GM23338 (cell line): ENCODE measurements at regions not wholly inside any gene's neighbourhood (a gene's known extent, or its start where the extent isn't known, plus 50 kb on each side); places are given as distances from the start of the nearest gene placed in this dataset.

Experiments
- ATAC-seq: fragments of 200-7000 bp; cut with Tn5 transposase; 3 replicates; pipeline ENCODE4 v1.9.1; 2020
- DNase-seq: peaks from one replicate; pipeline ENCODE4 v3.0.0-alpha.2; 2015; ENCODE audit warnings: low spot score
- H2AFZ ChIP-seq: fragments of 200-600 bp; sonication (generic); 2 replicates; pipeline ENCODE4 v1.8.0; 2016; ENCODE audit warnings: antibody characterized with exemption, mild to moderate bottlenecking, moderate library complexity
- H3F3A ChIP-seq: fragments of 200-600 bp; sonication (generic); replicated peaks from 2 replicates; pipeline ENCODE4 v1.8.0; 2017; ENCODE audit warnings: antibody characterized with exemption, mixed run types, low read depth
- H3K27ac ChIP-seq: fragments of 200-600 bp; sonication (generic); 2 replicates; pipeline ENCODE4 v1.6.1; 2016; ENCODE audit warnings: low read depth
- H3K27me3 ChIP-seq: fragments of 200-600 bp; sonication (generic); 2 replicates; pipeline ENCODE4 v1.8.0; 2016; ENCODE audit warnings: mild to moderate bottlenecking, mixed run types, moderate library complexity; ENCODE audit not compliant: insufficient read depth
- H3K36me3 ChIP-seq: fragments of 200-600 bp; sonication (generic); 2 replicates; pipeline ENCODE4 v1.8.0; 2016; ENCODE audit warnings: mild to moderate bottlenecking; ENCODE audit not compliant: insufficient read depth
- H3K4me1 ChIP-seq: fragments of 200-600 bp; sonication (generic); 2 replicates; pipeline ENCODE4 v1.8.0; 2016; ENCODE audit warnings: mild to moderate bottlenecking, moderate library complexity; ENCODE audit not compliant: insufficient read depth
- H3K4me2 ChIP-seq: fragments of 200-600 bp; sonication (generic); 2 replicates; pipeline ENCODE4 v1.7.1; 2017; ENCODE audit warnings: mixed run types
- H3K4me3 ChIP-seq: fragments of 200-600 bp; sonication (generic); 2 replicates; pipeline ENCODE4 v1.6.1; 2016; ENCODE audit warnings: mixed run types
- H3K79me2 ChIP-seq: fragments of 200-600 bp; sonication (generic); replicated peaks from 2 replicates; pipeline ENCODE4 v1.8.0; 2017; ENCODE audit warnings: mild to moderate bottlenecking; ENCODE audit not compliant: insufficient read depth
- H3K9me2 ChIP-seq: fragments of 200-600 bp; sonication (generic); 2 replicates; pipeline ENCODE4 v1.8.0; 2017; ENCODE audit not compliant: insufficient read depth
- H4K20me1 ChIP-seq: fragments of 200-600 bp; sonication (generic); replicated peaks from 2 replicates; pipeline ENCODE4 v1.8.0; 2017; ENCODE audit warnings: mild to moderate bottlenecking; ENCODE audit not compliant: insufficient read depth
- H3K27ac Mint-ChIP-seq: 2 replicates; pipeline ENCODE4 v1.8.0; 2020; ENCODE audit warnings: inconsistent platforms, mild to moderate bottlenecking, moderate library complexity, mixed read lengths
- H3K27me3 Mint-ChIP-seq: 3 replicates; pipeline ENCODE4 v1.8.0; 2022; ENCODE audit warnings: low read depth, mild to moderate bottlenecking, moderate library complexity, mixed read lengths, inconsistent platforms; ENCODE audit not compliant: insufficient read depth, poor library complexity
- H3K36me3 Mint-ChIP-seq: 3 replicates; pipeline ENCODE4 v1.8.0; 2021; ENCODE audit warnings: low read depth, mild to moderate bottlenecking, inconsistent platforms, moderate library complexity, mixed read lengths
- H3K4me1 Mint-ChIP-seq: 3 replicates; pipeline ENCODE4 v1.8.0; 2020; ENCODE audit warnings: mild to moderate bottlenecking, inconsistent platforms, mixed read lengths
- H3K4me3 Mint-ChIP-seq: 3 replicates; pipeline ENCODE4 v1.8.0; 2021; ENCODE audit warnings: moderate library complexity, mild to moderate bottlenecking, inconsistent platforms, mixed read lengths
- H3K9me3 Mint-ChIP-seq: 3 replicates; pipeline ENCODE4 v1.8.0; 2020; ENCODE audit warnings: moderate library complexity, mild to moderate bottlenecking, inconsistent platforms, mixed read lengths
- EZH2 ChIP-seq: fragments of 200-600 bp; sonication (generic); IDR thresholded peaks from one replicate; pipeline ENCODE4 v1.8.0; 2017; ENCODE audit warnings: antibody characterized with exemption, mild to moderate bottlenecking, low read depth; ENCODE audit not compliant: unreplicated experiment
- EZH2phosphoT487 ChIP-seq: fragments of 200-600 bp; sonication (generic); IDR thresholded peaks from one replicate; pipeline ENCODE4 v1.8.1; 2018; ENCODE audit warnings: antibody characterized with exemption; ENCODE audit not compliant: unreplicated experiment
- NANOG ChIP-seq: IDR thresholded peaks from 2 replicates; pipeline ENCODE4 v1.6.1; 2016; ENCODE audit warnings: antibody characterized with exemption, borderline replicate concordance
- ZNF114 ChIP-seq: fragments of 250-450 bp; sonication (Bioruptor Pico); IDR thresholded peaks from 2 replicates; pipeline ENCODE4 v1.5.0; 2020; ENCODE audit warnings: mild to moderate bottlenecking, moderate library complexity
- ZNF331 ChIP-seq: fragments of 250-450 bp; sonication (Bioruptor Pico); IDR thresholded peaks from 2 replicates; pipeline ENCODE4 v1.5.0; 2020; ENCODE audit warnings: low read depth, mild to moderate bottlenecking, moderate library complexity
- TF ChIP-seq, protein P1 (sequence below), 2 experiments: fragments of 200-600 bp in 1 of 2; sonication (generic) in 1 of 2; conservative IDR thresholded peaks; 2 replicates each; pipeline versions ENCODE4 v1.5.1 to v1.6.1; 2016 to 2017; ENCODE audit warnings: antibody characterized with exemption in 2 of 2, low read depth in 2 of 2, mild to moderate bottlenecking in 2 of 2, moderate library complexity in 1 of 2
- TF ChIP-seq, protein P2 (sequence below): IDR thresholded peaks from 2 replicates; pipeline ENCODE4 v1.6.1; 2016; ENCODE audit warnings: antibody characterized with exemption
- TF ChIP-seq, protein P3 (sequence below): fragments of 250-450 bp; sonication (Bioruptor Pico); IDR thresholded peaks from 2 replicates; pipeline ENCODE4 v1.5.0; 2020; ENCODE audit warnings: mild to moderate bottlenecking, moderate library complexity
- TF ChIP-seq, protein P4 (sequence below): IDR thresholded peaks from one replicate; pipeline ENCODE4 v1.6.1; 2018; ENCODE audit warnings: antibody characterized with exemption; ENCODE audit not compliant: unreplicated experiment

DNA sequence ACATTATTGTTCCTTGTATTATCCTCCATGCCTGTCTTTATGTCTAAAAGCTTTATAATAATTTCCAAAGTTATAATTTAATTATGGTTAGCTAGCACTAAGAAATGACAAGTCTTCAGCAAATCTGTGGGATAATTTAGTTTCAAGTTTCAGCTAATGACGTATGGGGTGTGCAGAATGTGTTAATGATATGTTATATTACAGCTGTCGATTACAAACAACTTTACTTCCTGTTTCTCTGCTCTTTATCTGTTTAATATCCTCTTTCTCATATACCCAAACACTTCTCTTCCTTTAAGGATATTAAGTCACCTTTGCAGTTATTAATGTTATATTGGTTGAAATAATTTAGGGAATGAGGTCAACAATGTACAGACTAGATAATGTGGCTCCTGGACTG lies 161.8 kb downstream of the CASP12 start (continued):
- TF ChIP-seq, protein P1, sequence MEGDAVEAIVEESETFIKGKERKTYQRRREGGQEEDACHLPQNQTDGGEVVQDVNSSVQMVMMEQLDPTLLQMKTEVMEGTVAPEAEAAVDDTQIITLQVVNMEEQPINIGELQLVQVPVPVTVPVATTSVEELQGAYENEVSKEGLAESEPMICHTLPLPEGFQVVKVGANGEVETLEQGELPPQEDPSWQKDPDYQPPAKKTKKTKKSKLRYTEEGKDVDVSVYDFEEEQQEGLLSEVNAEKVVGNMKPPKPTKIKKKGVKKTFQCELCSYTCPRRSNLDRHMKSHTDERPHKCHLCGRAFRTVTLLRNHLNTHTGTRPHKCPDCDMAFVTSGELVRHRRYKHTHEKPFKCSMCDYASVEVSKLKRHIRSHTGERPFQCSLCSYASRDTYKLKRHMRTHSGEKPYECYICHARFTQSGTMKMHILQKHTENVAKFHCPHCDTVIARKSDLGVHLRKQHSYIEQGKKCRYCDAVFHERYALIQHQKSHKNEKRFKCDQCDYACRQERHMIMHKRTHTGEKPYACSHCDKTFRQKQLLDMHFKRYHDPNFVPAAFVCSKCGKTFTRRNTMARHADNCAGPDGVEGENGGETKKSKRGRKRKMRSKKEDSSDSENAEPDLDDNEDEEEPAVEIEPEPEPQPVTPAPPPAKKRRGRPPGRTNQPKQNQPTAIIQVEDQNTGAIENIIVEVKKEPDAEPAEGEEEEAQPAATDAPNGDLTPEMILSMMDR (conservative IDR thresholded peaks at IDR 0.05; ENCODE audit: low read depth in 2 of 2): no peak
- TF ChIP-seq ZNF331 (CRISPR knock-in tag) (no peak), EZH2 (no peak), ZNF114 (CRISPR knock-in tag) (no peak)
- TF ChIP-seq, protein P2, sequence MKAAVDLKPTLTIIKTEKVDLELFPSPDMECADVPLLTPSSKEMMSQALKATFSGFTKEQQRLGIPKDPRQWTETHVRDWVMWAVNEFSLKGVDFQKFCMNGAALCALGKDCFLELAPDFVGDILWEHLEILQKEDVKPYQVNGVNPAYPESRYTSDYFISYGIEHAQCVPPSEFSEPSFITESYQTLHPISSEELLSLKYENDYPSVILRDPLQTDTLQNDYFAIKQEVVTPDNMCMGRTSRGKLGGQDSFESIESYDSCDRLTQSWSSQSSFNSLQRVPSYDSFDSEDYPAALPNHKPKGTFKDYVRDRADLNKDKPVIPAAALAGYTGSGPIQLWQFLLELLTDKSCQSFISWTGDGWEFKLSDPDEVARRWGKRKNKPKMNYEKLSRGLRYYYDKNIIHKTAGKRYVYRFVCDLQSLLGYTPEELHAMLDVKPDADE: no peak

DNA sequence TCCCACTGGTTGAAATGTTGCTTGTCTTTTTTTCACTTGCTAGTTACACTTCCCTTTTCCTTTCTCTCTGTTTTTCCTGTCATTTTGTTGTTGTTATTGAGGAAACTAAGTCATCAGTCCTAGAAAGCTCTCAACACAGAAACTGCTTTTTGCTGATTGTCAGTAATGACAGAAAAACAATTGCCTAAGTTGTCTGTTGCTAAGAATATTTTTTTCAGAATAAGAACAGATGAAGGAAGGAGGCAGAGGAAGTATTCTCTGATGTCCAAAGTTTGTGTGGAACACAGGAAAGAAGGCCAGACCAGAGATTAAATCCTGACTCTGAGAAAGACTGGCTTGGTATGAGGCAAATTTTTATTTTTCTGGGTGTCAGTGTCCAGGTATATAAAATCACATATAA lies 163.3 kb downstream of the CASP12 start:
- Histone ChIP-seq H2AFZ (no peak overlapping the region), H3K27me3 (no peaks in the 10 kb centered on the region), H3K4me1 (0 out of 2 replicates have a peak, but pooled peaks cover 6% of the 10 kb centered on the region), H3K4me3 (no peak overlapping the region), H3K9me2 (peaks cover 4% of the 10 kb centered on the region; the same call in 1 of the 2 replicates), H3F3A (no peaks in the 10 kb centered on the region), H3K27ac (no peak overlapping the region), H4K20me1 (no peaks in the 10 kb centered on the region), H3K36me3 (no peaks in the 10 kb centered on the region), H3K4me2 (no peak overlapping the region), H3K79me2 (no peaks in the 10 kb centered on the region)
- H3K36me3 Mint-ChIP-seq: peaks cover 5% of the 10 kb centered on the region
- peaks cover 4% of the 10 kb centered on the region; the same call in 2 of the 3 replicates for H3K9me3 Mint-ChIP-seq
- H3K4me3 Mint-ChIP-seq: no peak overlapping the region
- no peak overlapping the region for H3K27ac Mint-ChIP-seq
- no peaks in the 10 kb centered on the region for H3K27me3 Mint-ChIP-seq
- DNase-seq: no peak
- ATAC-seq: no peak
- H3K4me1 Mint-ChIP-seq: peaks cover 4% of the 10 kb centered on the region; the same call in 2 of the 3 replicates
- no peak for TF ChIP-seq EZH2
- TF ChIP-seq NANOG: no peak
- TF ChIP-seq, protein P1 (conservative IDR thresholded peaks at IDR 0.05; ENCODE audit: low read depth in 2 of 2): no peak
- TF ChIP-seq EZH2phosphoT487: no peak
- TF ChIP-seq, protein P3, sequence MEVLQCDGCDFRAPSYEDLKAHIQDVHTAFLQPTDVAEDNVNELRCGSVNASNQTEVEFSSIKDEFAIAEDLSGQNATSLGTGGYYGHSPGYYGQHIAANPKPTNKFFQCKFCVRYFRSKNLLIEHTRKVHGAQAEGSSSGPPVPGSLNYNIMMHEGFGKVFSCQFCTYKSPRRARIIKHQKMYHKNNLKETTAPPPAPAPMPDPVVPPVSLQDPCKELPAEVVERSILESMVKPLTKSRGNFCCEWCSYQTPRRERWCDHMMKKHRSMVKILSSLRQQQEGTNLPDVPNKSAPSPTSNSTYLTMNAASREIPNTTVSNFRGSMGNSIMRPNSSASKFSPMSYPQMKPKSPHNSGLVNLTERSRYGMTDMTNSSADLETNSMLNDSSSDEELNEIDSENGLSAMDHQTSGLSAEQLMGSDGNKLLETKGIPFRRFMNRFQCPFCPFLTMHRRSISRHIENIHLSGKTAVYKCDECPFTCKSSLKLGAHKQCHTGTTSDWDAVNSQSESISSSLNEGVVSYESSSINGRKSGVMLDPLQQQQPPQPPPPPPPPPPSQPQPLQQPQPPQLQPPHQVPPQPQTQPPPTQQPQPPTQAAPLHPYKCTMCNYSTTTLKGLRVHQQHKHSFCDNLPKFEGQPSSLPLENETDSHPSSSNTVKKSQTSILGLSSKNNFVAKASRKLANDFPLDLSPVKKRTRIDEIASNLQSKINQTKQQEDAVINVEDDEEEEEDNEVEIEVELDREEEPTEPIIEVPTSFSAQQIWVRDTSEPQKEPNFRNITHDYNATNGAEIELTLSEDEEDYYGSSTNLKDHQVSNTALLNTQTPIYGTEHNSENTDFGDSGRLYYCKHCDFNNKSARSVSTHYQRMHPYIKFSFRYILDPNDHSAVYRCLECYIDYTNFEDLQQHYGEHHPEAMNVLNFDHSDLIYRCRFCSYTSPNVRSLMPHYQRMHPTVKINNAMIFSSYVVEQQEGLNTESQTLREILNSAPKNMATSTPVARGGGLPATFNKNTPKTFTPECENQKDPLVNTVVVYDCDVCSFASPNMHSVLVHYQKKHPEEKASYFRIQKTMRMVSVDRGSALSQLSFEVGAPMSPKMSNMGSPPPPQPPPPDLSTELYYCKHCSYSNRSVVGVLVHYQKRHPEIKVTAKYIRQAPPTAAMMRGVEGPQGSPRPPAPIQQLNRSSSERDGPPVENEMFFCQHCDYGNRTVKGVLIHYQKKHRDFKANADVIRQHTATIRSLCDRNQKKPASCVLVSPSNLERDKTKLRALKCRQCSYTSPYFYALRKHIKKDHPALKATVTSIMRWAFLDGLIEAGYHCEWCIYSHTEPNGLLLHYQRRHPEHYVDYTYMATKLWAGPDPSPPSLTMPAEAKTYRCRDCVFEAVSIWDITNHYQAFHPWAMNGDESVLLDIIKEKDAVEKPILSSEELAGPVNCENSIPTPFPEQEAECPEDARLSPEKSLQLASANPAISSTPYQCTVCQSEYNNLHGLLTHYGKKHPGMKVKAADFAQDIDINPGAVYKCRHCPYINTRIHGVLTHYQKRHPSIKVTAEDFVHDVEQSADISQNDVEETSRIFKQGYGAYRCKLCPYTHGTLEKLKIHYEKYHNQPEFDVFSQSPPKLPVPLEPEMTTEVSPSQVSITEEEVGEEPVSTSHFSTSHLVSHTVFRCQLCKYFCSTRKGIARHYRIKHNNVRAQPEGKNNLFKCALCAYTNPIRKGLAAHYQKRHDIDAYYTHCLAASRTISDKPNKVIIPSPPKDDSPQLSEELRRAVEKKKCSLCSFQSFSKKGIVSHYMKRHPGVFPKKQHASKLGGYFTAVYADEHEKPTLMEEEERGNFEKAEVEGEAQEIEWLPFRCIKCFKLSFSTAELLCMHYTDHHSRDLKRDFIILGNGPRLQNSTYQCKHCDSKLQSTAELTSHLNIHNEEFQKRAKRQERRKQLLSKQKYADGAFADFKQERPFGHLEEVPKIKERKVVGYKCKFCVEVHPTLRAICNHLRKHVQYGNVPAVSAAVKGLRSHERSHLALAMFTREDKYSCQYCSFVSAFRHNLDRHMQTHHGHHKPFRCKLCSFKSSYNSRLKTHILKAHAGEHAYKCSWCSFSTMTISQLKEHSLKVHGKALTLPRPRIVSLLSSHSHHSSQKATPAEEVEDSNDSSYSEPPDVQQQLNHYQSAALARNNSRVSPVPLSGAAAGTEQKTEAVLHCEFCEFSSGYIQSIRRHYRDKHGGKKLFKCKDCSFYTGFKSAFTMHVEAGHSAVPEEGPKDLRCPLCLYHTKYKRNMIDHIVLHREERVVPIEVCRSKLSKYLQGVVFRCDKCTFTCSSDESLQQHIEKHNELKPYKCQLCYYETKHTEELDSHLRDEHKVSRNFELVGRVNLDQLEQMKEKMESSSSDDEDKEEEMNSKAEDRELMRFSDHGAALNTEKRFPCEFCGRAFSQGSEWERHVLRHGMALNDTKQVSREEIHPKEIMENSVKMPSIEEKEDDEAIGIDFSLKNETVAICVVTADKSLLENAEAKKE (CRISPR knock-in tag): no peak
- TF ChIP-seq, protein P4, sequence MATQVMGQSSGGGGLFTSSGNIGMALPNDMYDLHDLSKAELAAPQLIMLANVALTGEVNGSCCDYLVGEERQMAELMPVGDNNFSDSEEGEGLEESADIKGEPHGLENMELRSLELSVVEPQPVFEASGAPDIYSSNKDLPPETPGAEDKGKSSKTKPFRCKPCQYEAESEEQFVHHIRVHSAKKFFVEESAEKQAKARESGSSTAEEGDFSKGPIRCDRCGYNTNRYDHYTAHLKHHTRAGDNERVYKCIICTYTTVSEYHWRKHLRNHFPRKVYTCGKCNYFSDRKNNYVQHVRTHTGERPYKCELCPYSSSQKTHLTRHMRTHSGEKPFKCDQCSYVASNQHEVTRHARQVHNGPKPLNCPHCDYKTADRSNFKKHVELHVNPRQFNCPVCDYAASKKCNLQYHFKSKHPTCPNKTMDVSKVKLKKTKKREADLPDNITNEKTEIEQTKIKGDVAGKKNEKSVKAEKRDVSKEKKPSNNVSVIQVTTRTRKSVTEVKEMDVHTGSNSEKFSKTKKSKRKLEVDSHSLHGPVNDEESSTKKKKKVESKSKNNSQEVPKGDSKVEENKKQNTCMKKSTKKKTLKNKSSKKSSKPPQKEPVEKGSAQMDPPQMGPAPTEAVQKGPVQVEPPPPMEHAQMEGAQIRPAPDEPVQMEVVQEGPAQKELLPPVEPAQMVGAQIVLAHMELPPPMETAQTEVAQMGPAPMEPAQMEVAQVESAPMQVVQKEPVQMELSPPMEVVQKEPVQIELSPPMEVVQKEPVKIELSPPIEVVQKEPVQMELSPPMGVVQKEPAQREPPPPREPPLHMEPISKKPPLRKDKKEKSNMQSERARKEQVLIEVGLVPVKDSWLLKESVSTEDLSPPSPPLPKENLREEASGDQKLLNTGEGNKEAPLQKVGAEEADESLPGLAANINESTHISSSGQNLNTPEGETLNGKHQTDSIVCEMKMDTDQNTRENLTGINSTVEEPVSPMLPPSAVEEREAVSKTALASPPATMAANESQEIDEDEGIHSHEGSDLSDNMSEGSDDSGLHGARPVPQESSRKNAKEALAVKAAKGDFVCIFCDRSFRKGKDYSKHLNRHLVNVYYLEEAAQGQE: no peak
